Caco-2 (cell line): ENCODE measurements at regions not wholly inside any gene's neighbourhood (a gene's known extent, or its start where the extent isn't known, plus 50 kb on each side); places are given as distances from the start of the nearest gene placed in this dataset.
A peak's percentile ranks its signal among the peaks of the same experiment; 100 is the strongest.

ENCODE experiments used
- BruUV-seq: library from RNA; stranded (reverse); fragments of 400-500 nt; replicated peaks from 2 replicates; lab custom pipeline; 2021; lab: Mats Ljungman, UMichigan
- CTCF ChIA-PET: fragments of 300-600 bp; sonication (Branson Sonifier 250); formaldehyde crosslinking; loops from one replicate; lab custom pipeline; 2022; ENCODE audit warnings: antibody characterized with exemption; lab: Charles Lee
- POLR2A ChIA-PET: fragments of 300-600 bp; sonication (Branson Sonifier 250); formaldehyde crosslinking; loops from one replicate; lab custom pipeline; 2022; ENCODE audit warnings: antibody characterized with exemption; lab: Charles Lee
- DNase-seq, 2 experiments: peaks; one replicate each; pipeline versions ENCODE4 v3.0.0 to v3.0.0-alpha.2; 2020 to 2022
- H3K27me3 ChIP-seq: replicated peaks from 2 replicates; pipeline ENCODE4 v1.6.0; 2011; ENCODE audit warnings: low read length; ENCODE audit not compliant: control insufficient read depth, insufficient read depth
- H3K36me3 ChIP-seq: 2 replicates; pipeline ENCODE4 v1.5.1; 2011; ENCODE audit warnings: low read length; ENCODE audit not compliant: control insufficient read depth, insufficient read depth
- H3K4me1 ChIP-seq: fragments of 250-450 bp; sonication (Bioruptor Pico); 2 replicates; pipeline ENCODE4 v1.5.1; 2020; ENCODE audit warnings: mild to moderate bottlenecking
- H3K4me3 ChIP-seq: 2 replicates; pipeline ENCODE4 v1.5.1; 2011; ENCODE audit warnings: low read depth, mild to moderate bottlenecking, control low read depth, low read length
- H3K9me3 ChIP-seq: fragments of 250-450 bp; sonication (Bioruptor Pico); 2 replicates; pipeline ENCODE4 v1.5.1; 2020; ENCODE audit warnings: mild to moderate bottlenecking, moderate library complexity
- H3K27ac Mint-ChIP-seq: one replicate; pipeline ENCODE4 v1.8.0; 2022; ENCODE audit warnings: mixed read lengths; ENCODE audit not compliant: unreplicated experiment
- H3K27me3 Mint-ChIP-seq: one replicate; pipeline ENCODE4 v1.8.0; 2022; ENCODE audit warnings: mixed read lengths; ENCODE audit not compliant: insufficient read depth, unreplicated experiment
- H3K36me3 Mint-ChIP-seq: one replicate; pipeline ENCODE4 v1.8.0; 2022; ENCODE audit warnings: mild to moderate bottlenecking, mixed read lengths; ENCODE audit not compliant: insufficient read depth, unreplicated experiment
- H3K4me1 Mint-ChIP-seq: one replicate; pipeline ENCODE4 v1.8.0; 2022; ENCODE audit warnings: low read depth, mixed read lengths; ENCODE audit not compliant: unreplicated experiment
- H3K4me3 Mint-ChIP-seq: one replicate; pipeline ENCODE4 v1.8.0; 2022; ENCODE audit warnings: mild to moderate bottlenecking, moderate library complexity, mixed read lengths; ENCODE audit not compliant: unreplicated experiment
- H3K9me3 Mint-ChIP-seq: one replicate; pipeline ENCODE4 v1.8.0; 2022; ENCODE audit warnings: mixed read lengths; ENCODE audit not compliant: unreplicated experiment
- intact Hi-C: fragments of 100-400 bp; cut with micrococcal nuclease; formaldehyde crosslinking; loops from one replicate; pipeline ENCODE4 v1.10.0; 2022; ENCODE audit not compliant: unreplicated experiment
- TF ChIP-seq, protein P1 (sequence below), 2 experiments: fragments of 200-600 bp in 1 of 2; IDR thresholded peaks; 1 replicate in 1 of 2; 2 replicates in 1 of 2; pipeline versions ENCODE4 v1.5.1 to v1.8.0; 2011 to 2022; ENCODE audit warnings: antibody characterized with exemption in 1 of 2, control low read depth in 1 of 2, inconsistent platforms in 1 of 2, low read depth in 1 of 2, low read length in 1 of 2, mild to moderate bottlenecking in 1 of 2, moderate library complexity in 1 of 2; ENCODE audit not compliant: insufficient read depth in 1 of 2, severe bottlenecking in 1 of 2, unreplicated experiment in 1 of 2

DNA sequence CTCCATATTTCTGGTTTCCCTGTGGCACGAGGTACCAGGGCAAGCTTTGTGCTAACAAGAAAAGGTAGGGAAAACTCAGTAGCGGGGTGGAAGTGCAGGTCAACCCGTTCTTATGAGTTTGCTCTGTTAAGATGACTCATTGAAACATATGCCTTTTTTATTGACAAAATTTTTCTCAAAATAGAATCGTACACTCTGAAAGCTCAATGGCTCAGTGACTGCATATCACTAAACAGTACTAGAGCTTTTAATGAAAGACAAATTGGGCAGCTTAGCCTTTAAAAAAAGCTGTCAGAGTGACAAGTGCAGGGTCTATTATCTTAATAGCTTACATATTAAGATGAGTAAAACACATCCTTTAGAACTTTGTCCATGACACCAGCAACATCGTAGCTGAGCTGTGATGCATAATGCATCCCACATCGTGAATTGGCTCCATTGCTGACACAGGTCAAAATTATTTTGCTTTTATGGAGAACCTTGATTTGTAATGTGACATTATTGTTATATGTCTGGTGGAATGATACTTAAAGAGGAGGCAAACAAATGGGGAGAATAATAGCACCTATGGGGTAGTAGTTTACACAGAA, 264.4 kb downstream of the ETV1 start:
- CTCF ChIA-PET: interaction anchor here (1.0 kb wide), 1 partner anchor 18 kb away, joined by 3 read pairs; no protein-coding TSS in a partner anchor
- H3K4me1 Mint-ChIP-seq: no peaks in the 10 kb centered on the region
- no peaks in the 10 kb centered on the region for H3K36me3 Mint-ChIP-seq
- TF ChIP-seq, protein P1, sequence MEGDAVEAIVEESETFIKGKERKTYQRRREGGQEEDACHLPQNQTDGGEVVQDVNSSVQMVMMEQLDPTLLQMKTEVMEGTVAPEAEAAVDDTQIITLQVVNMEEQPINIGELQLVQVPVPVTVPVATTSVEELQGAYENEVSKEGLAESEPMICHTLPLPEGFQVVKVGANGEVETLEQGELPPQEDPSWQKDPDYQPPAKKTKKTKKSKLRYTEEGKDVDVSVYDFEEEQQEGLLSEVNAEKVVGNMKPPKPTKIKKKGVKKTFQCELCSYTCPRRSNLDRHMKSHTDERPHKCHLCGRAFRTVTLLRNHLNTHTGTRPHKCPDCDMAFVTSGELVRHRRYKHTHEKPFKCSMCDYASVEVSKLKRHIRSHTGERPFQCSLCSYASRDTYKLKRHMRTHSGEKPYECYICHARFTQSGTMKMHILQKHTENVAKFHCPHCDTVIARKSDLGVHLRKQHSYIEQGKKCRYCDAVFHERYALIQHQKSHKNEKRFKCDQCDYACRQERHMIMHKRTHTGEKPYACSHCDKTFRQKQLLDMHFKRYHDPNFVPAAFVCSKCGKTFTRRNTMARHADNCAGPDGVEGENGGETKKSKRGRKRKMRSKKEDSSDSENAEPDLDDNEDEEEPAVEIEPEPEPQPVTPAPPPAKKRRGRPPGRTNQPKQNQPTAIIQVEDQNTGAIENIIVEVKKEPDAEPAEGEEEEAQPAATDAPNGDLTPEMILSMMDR (IDR thresholded peaks at IDR 0.05; ENCODE audit: insufficient read depth in 1 of 2, low read depth in 1 of 2, low read length in 1 of 2, severe bottlenecking in 1 of 2, unreplicated experiment in 1 of 2): no peak
- H3K36me3 ChIP-seq: no peaks in the 10 kb centered on the region
- no peak overlapping the region for H3K4me3 Mint-ChIP-seq
- intact Hi-C loops: loop anchor here (5.0 kb wide), 2 partner anchors 198 to 443 kb away; no protein-coding TSS in a partner anchor
- H3K27ac Mint-ChIP-seq: no peak overlapping the region
- no TSS peak for BruUV-seq
- no peaks in the 10 kb centered on the region for H3K4me1 ChIP-seq
- peaks cover 15% of the 10 kb centered on the region for H3K9me3 Mint-ChIP-seq
- DNase-seq: no peak
- H3K27me3 ChIP-seq: no peaks in the 10 kb centered on the region
- POLR2A ChIA-PET: no interaction called here
- H3K4me3 ChIP-seq: no peak overlapping the region
- no peaks in the 10 kb centered on the region for H3K27me3 Mint-ChIP-seq
- H3K9me3 ChIP-seq: no peaks in the 10 kb centered on the region

DNA sequence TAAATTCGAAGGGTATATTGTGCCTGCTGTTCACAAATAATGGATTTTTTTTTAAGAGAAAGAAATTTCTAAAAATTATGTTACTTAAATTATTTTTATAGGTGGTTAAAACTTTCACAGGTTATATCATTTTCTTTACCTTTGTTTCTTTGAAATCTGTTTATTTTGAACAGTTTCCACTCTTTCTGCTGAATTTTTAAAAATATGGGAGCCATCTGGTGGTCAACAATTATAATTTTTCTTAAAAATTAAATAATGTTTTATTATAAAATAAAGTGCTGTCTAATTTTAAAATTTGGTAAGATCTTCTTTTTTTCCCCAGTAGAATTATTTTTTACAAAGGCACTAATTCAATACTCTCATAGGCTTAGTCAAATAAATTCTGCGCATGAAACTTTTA, 263.9 kb downstream of the ETV1 start:
- ChIA-PET POLR2A (no interaction called here), CTCF (interaction anchor here (1.0 kb wide), 1 partner anchor 17 kb away, joined by 3 read pairs; no protein-coding TSS in a partner anchor)
- intact Hi-C loops: loop anchor here (5.0 kb wide), 2 partner anchors 198 to 443 kb away; no protein-coding TSS in a partner anchor

DNA sequence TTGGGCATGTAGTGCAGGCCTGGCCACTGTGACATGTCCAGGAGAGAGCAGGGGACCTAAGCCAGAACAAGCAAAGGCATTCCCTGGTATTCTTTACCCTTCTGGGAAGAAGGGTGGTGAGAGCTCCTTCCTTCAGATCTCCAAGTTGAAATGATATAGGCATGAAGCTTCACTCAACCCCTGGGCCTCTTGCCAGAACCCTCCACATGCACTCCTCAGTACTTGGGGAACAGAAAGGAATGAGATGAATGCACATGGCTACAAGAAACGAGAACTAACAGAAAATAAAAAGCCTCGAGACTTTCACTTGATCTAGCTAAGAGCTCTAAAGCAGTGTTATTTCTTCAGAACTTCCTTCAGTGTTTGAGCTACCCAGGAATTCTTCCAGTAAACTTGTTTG, 262.2 kb downstream of the ETV1 start:
- Histone ChIP-seq H3K36me3 (no peaks in the 10 kb centered on the region), H3K4me3 (no peak overlapping the region), H3K4me1 (no peaks in the 10 kb centered on the region), H3K9me3 (no peaks in the 10 kb centered on the region), H3K27me3 (no peaks in the 10 kb centered on the region)
- peaks cover 15% of the 10 kb centered on the region for H3K9me3 Mint-ChIP-seq
- no peaks in the 10 kb centered on the region for H3K4me1 Mint-ChIP-seq
- BruUV-seq: no TSS peak
- H3K36me3 Mint-ChIP-seq: no peaks in the 10 kb centered on the region
- TF ChIP-seq, protein P1 (IDR thresholded peaks at IDR 0.05; ENCODE audit: insufficient read depth in 1 of 2, low read depth in 1 of 2, low read length in 1 of 2, severe bottlenecking in 1 of 2, unreplicated experiment in 1 of 2): no peak
- no peak overlapping the region for H3K27ac Mint-ChIP-seq
- ChIA-PET POLR2A (no interaction called here), CTCF (interaction anchor here (1.4 kb wide), 1 partner anchor 15 kb away, joined by 4 read pairs; no protein-coding TSS in a partner anchor)
- DNase-seq: no peak
- intact Hi-C loops: loop anchor here (5.0 kb wide), 2 partner anchors 200 to 445 kb away; no protein-coding TSS in a partner anchor
- no peaks in the 10 kb centered on the region for H3K27me3 Mint-ChIP-seq
- H3K4me3 Mint-ChIP-seq: no peak overlapping the region

More for the DNA sequence above, 263.9 kb downstream of the ETV1 start:
- Mint-ChIP-seq H3K27ac (no peak overlapping the region), H3K4me3 (no peak overlapping the region), H3K27me3 (no peaks in the 10 kb centered on the region), H3K36me3 (no peaks in the 10 kb centered on the region), H3K4me1 (no peaks in the 10 kb centered on the region), H3K9me3 (peaks cover 15% of the 10 kb centered on the region)
- Histone ChIP-seq H3K4me3 (no peak overlapping the region), H3K4me1 (no peaks in the 10 kb centered on the region), H3K27me3 (no peaks in the 10 kb centered on the region), H3K9me3 (no peaks in the 10 kb centered on the region), H3K36me3 (no peaks in the 10 kb centered on the region)
- no TSS peak for BruUV-seq
- TF ChIP-seq, protein P1 (IDR thresholded peaks at IDR 0.05; ENCODE audit: insufficient read depth in 1 of 2, low read depth in 1 of 2, low read length in 1 of 2, severe bottlenecking in 1 of 2, unreplicated experiment in 1 of 2): peak in 1 of 2 experiments; percentile 22
- no peak for DNase-seq
